HL-60 (cell line): ENCODE measurements at regions not wholly inside any gene's neighbourhood (a gene's known extent, or its start where the extent isn't known, plus 50 kb on each side); places are given as distances from the start of the nearest gene placed in this dataset.

ENCODE experiments used
- CTCF ChIP-seq: IDR thresholded peaks from one replicate; pipeline ENCODE4 v1.5.1; 2011; ENCODE audit warnings: low read length, control low read depth, inconsistent platforms; ENCODE audit not compliant: insufficient read depth
- SPI1 ChIP-seq: IDR thresholded peaks from 2 replicates; pipeline ENCODE4 v1.6.1; 2012; ENCODE audit warnings: low read depth, mild to moderate bottlenecking, borderline replicate concordance

GRCh38 chr2:198438331-198438730 lies 633.9 kb downstream of the PLCL1 start:
- TF ChIP-seq CTCF (no peak), SPI1 (no peak)
